Prostate gland (tissue), 2 donors: ENCODE measurements at regions not wholly inside any gene's neighbourhood (a gene's known extent, or its start where the extent isn't known, plus 50 kb on each side); places are given as distances from the start of the nearest gene placed in this dataset.

ENCODE experiments used
- CTCF ChIP-seq, 4 experiments: fragments of 200-600 bp in 2 of 4; fragments of 450-650 bp in 2 of 4; sonication (generic) in 2 of 4; IDR thresholded peaks; 1 replicate in 3 of 4; 2 replicates in 1 of 4; pipeline ENCODE4 v1.5.1; 2016 to 2019; ENCODE audit warnings: antibody characterized with exemption in 4 of 4, mild to moderate bottlenecking in 2 of 4, moderate library complexity in 2 of 4
- POLR2A ChIP-seq: fragments of 450-650 bp; IDR thresholded peaks from one replicate; pipeline ENCODE4 v1.6.1; 2016; ENCODE audit warnings: antibody characterized with exemption, mild to moderate bottlenecking

GRCh38 chr9:91040371-91041215 is 239.0 kb downstream of the SYK start:
- no peak for TF ChIP-seq CTCF (IDR thresholded peaks at IDR 0.05)
- TF ChIP-seq POLR2A: no peak
